ENCODE measurements at regions not wholly inside any gene's neighbourhood (a gene's known extent, or its start where the extent isn't known, plus 50 kb on each side); places are given as distances from the start of the nearest gene placed in this dataset.
A peak's percentile ranks its signal among the peaks of the same experiment; 100 is the strongest.

DNA sequence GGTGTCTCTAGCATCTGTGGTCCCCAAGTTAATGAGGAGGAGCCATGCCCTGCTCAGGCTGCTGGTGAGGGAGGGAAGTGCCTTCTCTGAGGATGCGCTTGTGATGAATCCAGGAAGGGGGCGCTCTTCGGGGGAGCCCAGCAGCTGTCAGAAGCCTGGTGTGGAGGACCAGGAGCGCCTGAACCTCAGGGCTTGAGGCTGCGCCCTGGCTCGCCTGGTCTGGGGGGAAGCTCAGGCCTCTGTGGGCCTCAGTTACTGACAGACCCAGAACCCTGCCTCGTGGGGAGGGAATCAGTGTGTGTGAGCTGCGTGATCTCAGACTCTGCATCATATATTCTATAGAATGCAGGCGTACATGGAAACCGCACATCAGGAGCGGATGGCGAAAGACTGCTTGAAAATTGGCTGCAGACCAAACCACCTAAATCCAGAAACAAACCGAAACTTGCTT, 126.1 kb downstream of the SEC14L1 start:
- peak; percentile 17 for DNase-seq

DNA sequence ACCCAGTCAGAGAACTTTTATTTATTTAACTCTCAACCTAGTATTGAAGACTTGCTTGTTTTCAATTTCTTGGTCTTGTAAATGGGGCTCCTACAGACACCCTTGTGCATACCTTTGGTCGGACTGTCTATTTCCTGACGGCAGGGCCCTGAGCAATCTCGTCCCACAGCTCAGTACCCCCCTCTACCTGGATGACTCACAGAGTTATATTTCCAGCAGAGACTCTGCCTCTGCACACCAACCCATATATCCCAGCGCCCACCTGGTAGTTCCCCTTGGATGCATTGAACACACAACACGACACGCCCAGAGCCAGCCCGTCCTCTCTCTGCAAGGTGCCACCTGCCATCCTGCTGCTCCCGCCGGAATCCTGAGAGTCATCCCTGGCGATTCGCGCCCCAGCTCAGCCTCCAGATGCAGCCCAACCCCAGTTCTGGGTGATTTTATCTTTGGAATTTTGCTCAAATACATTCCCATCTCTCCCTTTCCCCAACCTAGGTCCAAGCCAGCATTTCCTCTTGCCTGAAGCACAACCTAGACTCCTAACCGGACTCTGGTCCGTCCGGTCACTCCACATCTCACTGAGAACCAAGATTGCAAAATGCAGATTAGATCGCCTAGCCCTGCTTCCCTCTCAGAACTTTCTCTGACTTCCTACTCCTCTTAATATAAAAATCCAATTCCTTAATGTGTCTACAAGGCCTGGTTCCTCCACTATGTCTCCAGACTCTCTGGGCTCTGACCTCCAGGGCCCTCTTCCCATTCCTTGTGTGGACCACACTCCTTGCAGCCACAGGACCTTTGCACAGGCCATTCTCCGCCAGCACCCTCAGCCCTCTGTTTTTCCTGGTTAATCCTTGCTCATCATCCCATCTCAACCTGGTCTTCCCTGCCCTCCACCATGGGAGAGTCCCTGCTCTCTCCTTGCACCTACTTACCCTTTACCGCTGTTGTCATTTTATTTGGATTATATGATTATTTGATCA, 129.2 kb downstream of the SEC14L1 start:
- DNase-seq: no peak

DNA sequence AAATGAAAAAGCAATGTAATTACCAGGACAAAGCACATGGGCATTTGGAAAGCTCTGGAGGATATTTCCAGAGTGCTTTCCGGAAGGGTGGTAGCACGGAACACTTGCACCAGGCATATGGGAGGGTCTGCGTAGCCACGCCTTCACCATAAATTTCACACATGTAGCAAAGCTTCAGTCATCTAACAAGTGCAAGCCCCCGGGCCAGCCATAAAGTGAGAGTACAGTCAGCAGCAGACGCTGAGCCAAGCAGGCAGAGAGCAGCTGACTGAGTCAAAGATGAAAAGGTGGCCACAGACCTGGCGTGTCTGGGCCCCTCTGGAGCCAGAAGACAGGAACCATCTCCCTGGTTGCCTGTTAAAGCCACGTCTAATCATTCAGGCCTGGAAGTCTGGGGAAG, 130.6 kb downstream of the SEC14L1 start:
- DNase-seq: no peak

GRCh38 chr17:77273397-77274085, 132.8 kb downstream of the SEC14L1 start:
- no peak for DNase-seq

GRCh38 chr17:77274096-77274845, 133.5 kb downstream of the SEC14L1 start:
- DNase-seq: no peak

DNA sequence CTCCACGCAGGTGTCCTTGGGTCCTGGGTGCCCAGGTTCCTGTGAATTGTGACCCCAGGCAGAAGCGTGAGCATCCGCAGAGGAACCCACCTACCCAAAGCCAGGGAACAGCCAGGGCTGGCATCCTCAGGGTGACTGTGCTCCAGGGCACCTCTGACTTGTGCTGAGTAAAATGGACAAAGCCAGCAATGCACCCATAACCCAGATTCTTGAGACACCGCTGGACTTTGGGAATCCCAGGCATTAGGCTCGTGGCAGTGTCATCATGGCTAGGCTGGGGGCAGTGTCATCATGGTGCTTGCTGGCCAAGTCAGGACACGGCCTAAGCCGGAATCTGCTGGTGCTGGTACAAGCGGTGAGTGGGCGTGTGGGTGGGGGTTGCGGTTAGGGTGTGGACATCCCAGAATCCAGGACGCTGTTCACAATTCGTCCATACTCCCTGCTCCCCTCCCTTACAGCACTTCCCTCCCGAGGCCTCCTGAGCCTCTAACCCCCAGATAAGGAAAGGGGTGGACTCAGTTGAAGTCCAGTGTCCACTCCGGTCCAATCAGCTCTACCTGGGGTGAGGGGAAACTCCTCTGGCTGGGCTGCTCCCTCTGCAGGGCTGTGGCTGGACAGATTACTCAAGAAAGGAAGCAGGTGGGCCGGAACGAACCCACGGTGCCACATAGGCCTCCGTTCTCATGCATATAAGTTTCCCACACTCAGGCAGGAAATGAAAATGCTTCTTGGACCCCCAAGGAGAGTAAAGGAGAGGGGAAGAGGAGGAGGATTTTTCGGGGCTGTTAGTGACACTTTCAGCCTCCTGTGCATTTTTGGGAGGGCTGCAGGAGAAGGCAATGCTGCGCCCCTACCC, 138.9 kb downstream of the SEC14L1 start:
- no peak for DNase-seq

DNA sequence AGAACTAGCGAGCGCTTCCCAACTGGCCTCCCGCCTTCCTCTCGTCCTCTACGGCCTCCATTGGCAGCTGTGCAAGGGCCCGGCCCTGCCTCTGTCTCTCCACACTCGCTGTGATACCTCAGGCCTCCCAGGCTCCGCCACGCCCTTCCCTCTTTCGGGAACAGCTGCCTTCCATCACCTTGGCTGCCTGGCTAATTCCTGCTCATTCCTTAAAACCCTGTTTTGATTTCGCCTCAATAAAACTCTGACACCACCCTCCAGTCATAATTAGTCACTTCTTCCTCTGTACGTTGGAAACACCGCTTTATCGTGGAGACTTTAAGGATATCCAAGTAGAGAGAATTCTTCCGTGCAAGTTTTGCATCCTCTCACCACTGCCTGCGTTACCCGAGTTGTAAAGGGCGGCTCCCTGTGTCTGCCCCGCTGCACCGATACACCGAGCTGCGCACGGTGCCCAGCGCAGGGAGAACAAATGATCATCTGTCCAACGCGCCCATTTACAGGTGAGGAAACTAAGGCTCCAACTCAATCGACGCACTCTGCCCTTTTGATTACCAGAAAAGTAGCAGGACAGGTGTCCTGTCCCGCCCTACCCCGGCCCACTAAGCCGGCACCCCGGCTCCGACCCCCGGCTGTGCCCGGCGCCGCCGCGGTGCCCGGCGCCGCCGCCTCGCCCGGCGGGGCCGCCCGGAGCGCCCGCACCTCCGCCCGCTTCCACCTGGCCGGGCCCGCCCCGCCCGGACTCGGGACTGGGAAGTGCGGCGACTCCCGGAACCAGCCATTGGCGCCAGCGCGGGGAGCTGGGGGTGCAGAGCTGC, 139.7 kb downstream of the SEC14L1 start:
- no peak for DNase-seq

DNA sequence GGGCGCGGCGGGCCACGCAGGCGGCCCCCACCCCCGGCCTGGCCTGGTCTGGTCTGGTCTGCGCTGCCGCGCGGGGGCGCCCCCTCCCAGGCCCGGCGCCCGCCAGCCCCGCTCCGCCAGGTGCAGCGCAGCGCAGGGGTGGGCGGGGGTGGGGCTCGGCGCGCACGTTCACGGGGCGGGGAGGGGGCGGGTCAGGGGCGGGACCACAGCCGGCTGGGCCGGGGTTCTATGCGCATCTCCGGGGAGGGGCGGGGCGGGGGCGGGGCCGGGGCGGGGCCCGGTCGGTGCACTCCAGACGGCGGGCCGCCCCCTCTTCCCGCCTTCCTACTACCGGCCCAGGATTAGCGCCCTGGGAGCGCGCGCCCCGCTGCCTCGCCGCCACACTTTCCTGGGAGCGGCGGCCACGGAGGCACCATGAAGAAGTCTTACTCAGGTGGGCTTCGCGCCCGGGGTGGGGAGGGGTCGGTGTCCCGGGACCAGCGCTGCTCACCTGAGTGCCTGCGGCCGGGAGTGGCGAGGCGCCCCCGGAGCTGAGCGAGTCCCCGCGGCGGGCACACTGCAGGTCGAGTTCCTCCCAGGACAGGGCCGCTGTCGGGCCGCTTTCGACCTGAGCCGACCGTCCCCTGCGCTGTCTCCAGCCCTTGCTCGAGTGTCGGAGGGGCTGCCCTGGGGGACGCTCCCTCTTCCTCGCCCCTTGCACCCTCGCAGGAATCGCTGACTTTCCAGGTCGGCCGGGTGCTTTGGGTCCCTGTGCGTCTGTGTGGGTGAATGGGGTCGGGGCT, 140.5 kb downstream of the SEC14L1 start:
- DNase-seq: no peak

- DNase-seq: no peak
Observed at GRCh38 chr17:77281904-77282367, 141.2 kb downstream of the SEC14L1 start.

DNA sequence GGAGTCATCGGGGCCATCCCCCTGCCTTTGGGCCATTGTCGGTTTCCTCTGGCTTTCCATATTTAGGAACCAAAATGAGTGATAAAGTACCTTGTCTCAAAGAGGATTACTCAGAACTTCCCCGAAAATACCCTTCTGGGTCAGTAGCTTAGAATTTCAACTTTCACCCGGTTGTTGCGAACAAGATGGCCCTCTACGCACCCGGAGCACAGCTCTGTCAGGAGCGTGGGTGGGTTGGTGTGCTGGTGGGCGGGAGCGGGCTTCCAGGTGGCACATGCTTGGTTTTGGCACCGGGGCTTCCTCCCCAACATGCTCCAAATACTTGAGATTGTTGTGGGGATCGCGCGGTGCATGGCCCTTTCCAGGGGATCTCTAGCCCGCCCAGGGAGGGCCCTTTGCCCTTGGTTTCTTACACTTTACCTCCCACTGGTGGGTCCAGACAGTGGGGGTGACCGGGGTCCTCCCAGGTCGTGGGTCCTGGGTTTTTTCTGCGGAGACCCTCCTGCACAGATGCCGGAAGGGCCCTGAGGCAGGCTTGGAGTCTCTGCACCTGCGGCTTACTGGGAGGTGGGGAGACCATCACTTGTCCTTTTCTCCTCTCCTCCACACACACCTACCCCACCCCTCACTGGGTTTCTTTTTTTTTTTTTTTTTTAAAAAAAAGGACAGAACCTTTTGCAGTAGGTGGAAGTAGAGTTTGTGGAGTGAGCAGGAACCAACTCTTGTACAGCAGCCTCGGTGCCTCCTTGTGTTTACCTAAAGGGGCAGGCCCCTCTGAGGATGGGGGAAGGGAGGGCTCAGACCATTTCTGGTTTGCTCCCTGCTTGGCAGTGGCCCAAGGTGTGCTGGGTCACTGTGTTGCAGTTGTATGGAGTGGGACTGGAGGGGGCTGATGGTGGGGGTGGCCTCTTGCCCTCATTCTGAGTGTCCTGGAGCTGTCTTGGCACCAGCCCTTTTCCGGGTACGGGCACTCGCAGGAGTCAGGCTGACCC, 142.1 kb downstream of the SEC14L1 start:
- DNase-seq: no peak

GRCh38 chr17:77284023-77284617, 143.4 kb downstream of the SEC14L1 start:
- no peak for DNase-seq

DNA sequence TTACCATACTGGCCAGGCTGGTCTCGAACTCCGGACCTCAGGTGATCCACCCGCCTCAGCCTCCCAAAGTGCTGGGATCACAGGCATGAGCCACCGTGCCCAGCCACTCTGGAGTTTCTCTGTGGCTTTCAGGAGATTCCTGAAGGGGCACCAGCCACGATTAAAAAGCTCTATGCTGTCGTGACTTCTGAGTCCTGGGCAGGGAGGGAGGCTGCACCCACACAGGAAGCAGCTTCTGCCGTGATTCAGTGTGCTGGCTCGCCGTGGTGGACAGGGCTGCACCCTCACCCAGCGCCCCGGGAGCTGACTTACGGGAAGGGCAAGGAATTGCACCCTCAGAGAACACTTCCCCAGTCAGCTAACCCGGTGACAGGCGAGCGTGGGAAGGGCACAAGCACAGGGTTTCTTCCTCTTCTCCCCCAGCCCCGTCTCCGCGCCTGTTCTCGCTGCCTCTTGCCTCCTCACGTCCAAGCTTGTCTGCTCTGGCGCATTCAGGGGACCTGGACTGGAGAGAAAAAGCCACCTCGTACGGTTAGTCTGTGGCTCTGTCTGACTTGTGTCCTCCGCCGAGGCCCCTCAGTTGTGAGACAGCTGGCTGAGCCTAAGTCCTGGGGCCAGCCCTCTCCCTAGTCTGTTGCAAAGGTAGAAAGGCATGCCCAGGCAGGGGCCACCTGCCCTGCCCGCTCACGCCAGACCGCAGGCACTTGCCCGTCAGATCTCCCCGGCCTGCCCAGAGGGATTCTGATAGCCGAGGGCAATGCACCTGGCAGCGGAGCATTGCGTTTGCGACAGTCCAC, 145.0 kb downstream of the SEC14L1 start:
- DNase-seq: no peak

DNA sequence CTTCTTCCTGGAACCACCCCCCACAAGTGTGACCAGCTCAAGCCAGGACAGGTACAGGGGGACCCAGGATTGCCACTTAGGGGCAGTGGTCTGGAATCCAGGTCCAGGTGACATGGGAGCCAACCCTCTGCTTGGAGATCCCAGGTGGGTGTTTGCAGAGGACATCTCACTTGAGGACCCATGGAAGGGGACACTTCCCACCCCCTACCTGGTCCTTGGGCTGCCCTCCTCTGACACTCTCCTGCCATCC, 145.5 kb downstream of the SEC14L1 start:
- DNase-seq: no peak

- DNase-seq: no peak
Observed at GRCh38 chr17:77286641-77287431, 146.1 kb downstream of the SEC14L1 start.

GRCh38 chr17:77287432-77288068, 146.8 kb downstream of the SEC14L1 start:
- DNase-seq: no peak

GRCh38 chr17:77288115-77288619, 147.4 kb downstream of the SEC14L1 start:
- DNase-seq: no peak

All from NCI-H1694 (cell line).